ENCODE measurements at regions not wholly inside any gene's neighbourhood (a gene's known extent, or its start where the extent isn't known, plus 50 kb on each side); places are given as distances from the start of the nearest gene placed in this dataset.

DNA sequence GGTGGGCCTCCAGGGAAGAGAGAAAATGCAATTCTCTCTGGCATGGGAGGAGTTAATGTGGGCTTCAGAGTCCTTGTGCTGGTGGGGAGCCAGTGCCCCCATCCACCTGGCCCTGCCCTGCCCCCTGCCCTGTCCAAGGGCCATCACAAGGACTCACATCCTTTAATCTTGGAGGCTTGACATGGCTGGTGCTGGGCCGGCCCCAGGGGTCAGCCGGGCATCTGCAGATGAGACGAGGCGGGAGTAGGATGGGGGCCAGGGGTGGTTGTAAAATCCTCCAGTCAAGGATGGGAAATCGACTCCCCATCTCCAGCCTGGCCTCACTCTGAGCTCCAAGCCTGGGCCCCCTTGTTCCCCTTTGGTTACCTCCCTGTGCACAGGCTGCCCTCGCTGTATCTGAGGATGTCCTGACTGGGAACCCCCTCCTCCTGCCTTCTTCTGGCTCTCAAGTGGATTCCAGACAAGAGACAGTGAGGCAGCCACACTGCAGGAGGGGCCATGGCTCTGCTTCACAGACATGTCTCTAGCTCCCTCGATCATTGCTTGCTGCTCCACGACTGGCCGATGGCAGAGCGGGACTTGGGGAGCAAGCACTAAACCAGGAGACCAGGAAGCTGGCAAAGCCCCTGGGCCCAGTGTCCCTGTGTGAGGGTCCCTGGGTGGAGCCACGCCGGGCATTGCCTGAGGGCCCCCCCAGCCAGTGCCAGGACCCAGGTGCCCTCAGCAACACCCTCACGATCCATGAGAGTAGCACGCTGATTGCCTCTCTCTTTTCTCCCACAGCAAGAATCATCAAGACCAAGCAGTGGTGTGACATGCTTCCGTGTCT, 1120.5 kb downstream of the BRD1 start:
- no peak for DNase-seq (ENCODE audit: low read depth, low spot score)
- Histone ChIP-seq H3K27ac (no peak overlapping the region), H3K9ac (ENCODE audit: insufficient read length) (no peak overlapping the region), H3K9me3 (ENCODE audit: low read depth, low read length) (no peaks in the 10 kb centered on the region), H3K36me3 (ENCODE audit: insufficient read depth, low read length) (peaks cover 30% of the 10 kb centered on the region; the same call in 1 of the 2 replicates), H3K4me3 (no peak overlapping the region)
- TF ChIP-seq POLR2AphosphoS5 (IDR thresholded peaks at IDR 0.05; ENCODE audit: borderline replicate concordance, low read depth, low read length) (no peak), FOXP2 (optimal IDR thresholded peaks at IDR 0.05; ENCODE audit: control extremely low read depth, extremely low read length, insufficient read depth) (no peak)

DNA sequence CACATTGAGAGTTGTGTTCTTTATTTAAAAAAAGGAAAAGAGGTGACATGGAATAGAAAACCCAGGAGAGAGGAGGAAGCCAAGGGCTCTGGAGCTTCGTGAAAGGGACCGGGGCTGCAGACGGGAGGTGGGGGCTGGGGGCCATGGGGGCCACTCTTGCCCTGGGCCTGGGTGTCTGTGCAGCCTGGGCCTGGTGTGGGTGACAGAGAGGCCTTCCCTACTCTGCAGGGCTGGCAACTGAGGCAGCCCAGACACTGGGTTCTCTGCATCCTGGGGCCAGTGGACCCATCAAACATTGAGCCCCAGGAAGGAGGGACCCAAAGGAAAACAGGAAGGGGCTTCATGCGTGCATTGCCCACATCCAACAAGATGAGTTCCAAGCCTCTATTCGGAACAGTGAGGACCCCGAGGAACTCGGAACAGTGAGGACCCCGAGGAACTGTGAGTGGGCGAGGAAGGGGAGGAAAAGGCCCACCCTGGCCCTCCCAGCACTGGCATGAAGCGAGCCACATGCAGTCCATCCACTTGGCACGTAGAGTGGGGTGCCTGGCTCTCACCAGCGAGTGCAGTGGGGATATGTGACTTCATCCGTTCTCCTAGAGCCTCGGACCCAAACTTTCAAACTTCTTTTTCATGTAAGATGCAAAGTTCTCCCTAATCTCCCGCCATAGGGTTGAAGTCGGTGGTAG, 1121.6 kb downstream of the BRD1 start:
- Histone ChIP-seq H3K27ac (no peak overlapping the region), H3K9ac (ENCODE audit: insufficient read length) (no peak overlapping the region), H3K4me3 (no peak overlapping the region), H3K9me3 (ENCODE audit: low read depth, low read length) (no peaks in the 10 kb centered on the region), H3K36me3 (ENCODE audit: insufficient read depth, low read length) (peaks cover 23% of the 10 kb centered on the region; the same call in 1 of the 2 replicates)
- DNase-seq (ENCODE audit: low read depth, low spot score), result no peak
- TF ChIP-seq EZH2 (IDR thresholded peaks at IDR 0.05) (no peak), POLR2AphosphoS5 (IDR thresholded peaks at IDR 0.05; ENCODE audit: borderline replicate concordance, low read depth, low read length) (no peak), FOXP2 (optimal IDR thresholded peaks at IDR 0.05; ENCODE audit: control extremely low read depth, extremely low read length, insufficient read depth) (no peak)

DNA sequence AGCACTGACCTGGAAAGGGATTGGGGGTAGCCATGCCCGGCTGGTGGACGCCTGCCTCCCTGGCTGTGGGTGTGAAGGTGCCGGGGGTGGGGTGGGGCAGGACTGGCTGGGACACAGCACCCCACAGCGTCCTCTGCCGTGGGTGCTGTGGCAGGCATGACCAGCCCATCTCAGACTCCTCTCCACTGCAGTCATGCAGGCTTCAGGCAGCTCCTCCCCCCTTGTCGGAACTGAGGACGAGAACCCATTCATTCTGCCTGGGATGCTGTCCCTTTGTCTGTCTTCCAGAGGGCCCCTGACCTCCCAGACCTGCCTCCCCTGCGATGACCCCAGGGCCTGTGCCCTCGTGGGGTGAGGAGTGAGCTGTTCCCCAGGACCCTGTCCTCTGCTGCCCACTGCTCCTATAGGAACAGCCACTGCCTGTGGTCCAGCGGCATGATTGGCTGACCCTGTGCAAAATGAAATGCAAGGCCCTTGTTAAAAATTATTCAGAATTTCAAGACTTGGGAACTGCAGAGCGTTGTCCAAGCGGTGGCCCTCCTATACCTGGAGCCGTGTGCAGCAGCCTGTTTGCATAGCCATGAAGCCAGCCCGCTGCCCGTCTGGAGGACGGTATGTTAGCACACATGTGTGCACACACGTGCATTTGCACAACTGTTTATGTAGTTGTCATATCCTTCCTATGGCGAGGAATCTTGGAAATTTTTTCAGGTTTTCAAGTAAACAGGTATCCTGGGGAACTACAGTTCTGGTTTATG, 1122.3 kb downstream of the BRD1 start:
- Histone ChIP-seq H3K36me3 (ENCODE audit: insufficient read depth, low read length) (peaks cover 19% of the 10 kb centered on the region; the same call in 1 of the 2 replicates), H3K27ac (no peak overlapping the region), H3K9ac (ENCODE audit: insufficient read length) (no peak overlapping the region), H3K9me3 (ENCODE audit: low read depth, low read length) (no peaks in the 10 kb centered on the region), H3K4me3 (no peak overlapping the region)
- TF ChIP-seq EZH2 (IDR thresholded peaks at IDR 0.05), result no peak
- TF ChIP-seq POLR2AphosphoS5 (IDR thresholded peaks at IDR 0.05; ENCODE audit: borderline replicate concordance, low read depth, low read length), result no peak
- TF ChIP-seq FOXP2 (optimal IDR thresholded peaks at IDR 0.05; ENCODE audit: control extremely low read depth, extremely low read length, insufficient read depth), result no peak
- no peak for DNase-seq (ENCODE audit: low read depth, low spot score)

DNA sequence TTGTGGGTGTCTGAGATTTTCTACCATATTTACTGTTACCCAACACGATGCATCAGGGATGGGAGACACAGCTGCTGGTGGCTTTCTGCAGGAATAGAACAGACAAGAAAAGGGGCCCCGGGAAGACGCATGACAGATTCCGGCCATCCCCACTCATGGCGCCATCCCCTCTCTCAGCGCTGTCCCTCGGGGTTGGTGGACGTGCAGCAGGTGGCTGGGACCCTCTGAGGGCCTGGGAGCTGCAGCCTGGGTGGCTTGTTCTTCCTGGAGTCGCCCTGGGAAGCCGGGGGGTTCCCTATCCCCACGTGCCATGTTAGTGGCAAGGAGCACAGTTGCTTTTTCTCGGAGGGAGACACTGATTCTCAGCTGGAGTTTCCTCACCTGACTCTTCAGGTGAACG, 1123.3 kb downstream of the BRD1 start:
- TF ChIP-seq EZH2 (IDR thresholded peaks at IDR 0.05) (no peak), FOXP2 (optimal IDR thresholded peaks at IDR 0.05; ENCODE audit: control extremely low read depth, extremely low read length, insufficient read depth) (no peak), POLR2AphosphoS5 (IDR thresholded peaks at IDR 0.05; ENCODE audit: borderline replicate concordance, low read depth, low read length) (no peak)
- peaks cover 12% of the 10 kb centered on the region; the same call in 1 of the 2 replicates for H3K36me3 ChIP-seq (ENCODE audit: insufficient read depth, low read length)
- no peak for DNase-seq (ENCODE audit: low read depth, low spot score)
- H3K9ac ChIP-seq (ENCODE audit: insufficient read length), result no peak overlapping the region
- H3K27ac ChIP-seq, result no peak overlapping the region
- H3K9me3 ChIP-seq (ENCODE audit: low read depth, low read length), result no peaks in the 10 kb centered on the region
- no peak overlapping the region for H3K4me3 ChIP-seq

DNA sequence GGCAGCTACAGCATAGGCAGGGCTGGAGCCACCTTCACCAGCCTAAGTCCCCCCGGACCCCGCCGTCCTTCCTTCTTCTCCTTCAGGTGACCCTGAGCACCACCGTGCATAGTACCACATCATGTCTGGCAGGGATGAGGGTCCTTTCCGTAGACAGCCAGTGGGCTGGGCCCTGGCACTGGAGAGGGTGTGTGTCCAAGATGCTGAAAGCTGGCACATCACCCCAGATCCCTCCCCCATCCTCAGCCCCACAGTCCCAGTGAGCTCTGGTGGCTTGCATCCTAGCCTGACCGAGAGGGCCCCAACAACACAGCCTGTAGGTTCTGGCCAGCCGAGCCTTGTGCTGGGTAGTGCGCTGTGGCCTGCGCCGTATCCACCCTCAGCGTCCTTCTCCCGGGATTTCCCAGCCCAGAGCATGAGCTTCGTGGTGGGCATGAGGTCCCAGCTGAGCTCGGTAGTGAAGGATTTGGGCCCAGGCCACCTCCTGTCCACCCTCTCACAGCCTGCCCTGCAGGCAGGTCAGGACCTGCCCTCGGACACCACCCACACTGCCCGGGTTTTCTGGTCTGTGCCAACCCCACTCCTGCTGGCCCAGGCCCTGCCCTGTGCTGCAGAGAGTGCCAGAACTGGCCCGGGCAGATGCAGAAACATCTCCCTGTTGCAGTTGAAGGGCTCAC, 1124.3 kb downstream of the BRD1 start:
- Histone ChIP-seq H3K9me3 (ENCODE audit: low read depth, low read length) (no peaks in the 10 kb centered on the region), H3K4me3 (no peak overlapping the region), H3K27ac (no peak overlapping the region), H3K9ac (ENCODE audit: insufficient read length) (no peak overlapping the region), H3K36me3 (ENCODE audit: insufficient read depth, low read length) (peaks cover 9% of the 10 kb centered on the region; the same call in 1 of the 2 replicates)
- TF ChIP-seq EZH2 (IDR thresholded peaks at IDR 0.05), result no peak
- DNase-seq (ENCODE audit: low read depth, low spot score), result no peak

DNA sequence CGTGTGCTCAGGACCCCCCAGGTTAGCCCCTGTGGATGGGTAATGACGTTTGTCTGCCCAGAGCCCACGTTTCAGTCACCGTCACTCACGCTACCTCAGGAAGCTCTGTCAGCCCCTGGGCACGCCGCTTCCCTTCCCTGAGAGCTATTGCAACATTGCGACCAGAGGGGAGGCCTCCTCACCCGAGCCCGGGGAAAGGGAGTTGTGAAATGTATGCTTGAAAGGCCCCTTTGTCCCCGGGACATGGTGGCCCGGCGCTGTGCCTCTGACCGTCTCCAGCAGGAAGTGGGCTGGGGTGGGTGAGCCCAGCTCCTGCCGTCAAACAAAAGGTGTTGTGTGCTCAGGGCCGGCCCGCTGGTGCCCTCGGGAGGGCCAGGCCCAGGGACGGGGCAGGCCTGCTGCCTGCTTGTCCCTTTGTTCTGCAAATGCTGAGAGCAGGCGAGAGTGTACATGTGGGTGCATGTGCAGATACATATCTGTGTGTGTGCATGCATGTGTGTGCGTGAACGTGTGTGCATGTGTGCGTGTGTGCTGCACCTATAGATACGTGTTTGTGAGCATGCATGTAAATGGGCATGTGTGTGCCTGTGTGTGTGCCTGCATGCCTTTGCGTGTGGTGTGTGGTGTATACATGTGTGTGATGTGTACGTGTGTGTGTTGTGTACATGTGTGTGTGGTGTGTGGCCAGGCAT, 1125.0 kb downstream of the BRD1 start:
- Histone ChIP-seq H3K4me3 (no peak overlapping the region), H3K9ac (ENCODE audit: insufficient read length) (no peak overlapping the region), H3K36me3 (ENCODE audit: insufficient read depth, low read length) (peaks cover 6% of the 10 kb centered on the region; the same call in 1 of the 2 replicates), H3K9me3 (ENCODE audit: low read depth, low read length) (no peaks in the 10 kb centered on the region), H3K27ac (no peak overlapping the region)
- DNase-seq (ENCODE audit: low read depth, low spot score), result no peak
- TF ChIP-seq POLR2AphosphoS5 (IDR thresholded peaks at IDR 0.05; ENCODE audit: borderline replicate concordance, low read depth, low read length), result no peak
- no peak for TF ChIP-seq EZH2 (IDR thresholded peaks at IDR 0.05)

DNA sequence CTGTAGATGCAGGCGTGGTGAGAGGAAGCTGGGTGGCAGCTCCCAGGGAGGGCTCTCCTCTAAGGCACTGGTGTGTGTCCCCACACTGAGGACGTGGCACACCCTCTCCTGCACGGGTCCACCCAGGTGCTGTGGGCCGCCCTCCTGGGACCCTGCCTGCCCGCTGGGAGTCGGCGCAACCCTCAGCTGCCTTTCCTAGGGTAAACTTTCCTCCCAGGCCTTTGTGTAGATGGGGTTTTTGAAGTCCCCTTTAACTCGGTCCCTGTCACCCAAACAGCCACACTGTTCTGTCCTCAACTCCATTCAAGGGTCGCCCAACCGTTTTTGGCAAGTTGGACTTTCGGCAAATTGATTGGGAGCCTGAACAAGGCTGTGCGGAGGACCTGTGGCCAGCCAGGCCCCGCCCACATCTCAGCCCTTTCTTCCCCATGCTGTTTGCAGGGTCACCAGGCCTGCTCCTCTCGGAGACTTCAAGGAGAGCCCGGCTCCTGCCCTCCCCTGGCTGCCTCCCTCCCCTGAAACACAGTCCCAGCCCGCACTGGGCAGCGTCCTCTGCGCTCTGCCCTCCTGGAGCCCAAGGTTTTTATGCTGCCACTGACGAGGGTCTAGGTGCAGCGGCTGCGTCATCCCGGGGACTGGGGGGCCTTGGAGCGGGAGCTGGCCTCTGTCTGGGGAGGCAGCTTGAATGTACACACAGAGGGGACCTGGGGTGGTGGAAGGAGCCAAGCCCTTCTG, 1126.2 kb downstream of the BRD1 start:
- Histone ChIP-seq H3K4me3 (no peak overlapping the region), H3K9me3 (ENCODE audit: low read depth, low read length) (no peaks in the 10 kb centered on the region), H3K9ac (ENCODE audit: insufficient read length) (no peak overlapping the region), H3K27ac (no peak overlapping the region), H3K36me3 (ENCODE audit: insufficient read depth, low read length) (no peaks in the 10 kb centered on the region)
- TF ChIP-seq FOXP2 (optimal IDR thresholded peaks at IDR 0.05; ENCODE audit: control extremely low read depth, extremely low read length, insufficient read depth) (no peak), POLR2AphosphoS5 (IDR thresholded peaks at IDR 0.05; ENCODE audit: borderline replicate concordance, low read depth, low read length) (no peak), EZH2 (IDR thresholded peaks at IDR 0.05) (no peak)
- DNase-seq (ENCODE audit: low read depth, low spot score), result no peak
